GM23248 (cell line): ENCODE measurements at regions not wholly inside any gene's neighbourhood (a gene's known extent, or its start where the extent isn't known, plus 50 kb on each side); places are given as distances from the start of the nearest gene placed in this dataset.

Experiments
- DNase-seq: peaks from one replicate; pipeline ENCODE4 v3.0.0-alpha.2; 2015
- H2AFZ ChIP-seq: fragments of 200-600 bp; sonication (generic); 2 replicates; pipeline ENCODE4 v1.6.1; 2016; ENCODE audit warnings: antibody characterized with exemption
- H3F3A ChIP-seq: fragments of 200-600 bp; sonication (generic); 2 replicates; pipeline ENCODE4 v1.6.1; 2016; ENCODE audit warnings: mild to moderate bottlenecking, antibody characterized with exemption, mixed run types; ENCODE audit not compliant: insufficient read depth
- H3K27ac ChIP-seq: fragments of 200-600 bp; sonication (generic); 2 replicates; pipeline ENCODE4 v1.5.1; 2016; ENCODE audit warnings: mild to moderate bottlenecking
- H3K27me3 ChIP-seq: fragments of 200-600 bp; sonication (generic); replicated peaks from 2 replicates; pipeline ENCODE4 v1.6.1; 2016; ENCODE audit warnings: mild to moderate bottlenecking; ENCODE audit not compliant: insufficient read depth
- H3K36me3 ChIP-seq: fragments of 200-600 bp; sonication (generic); 2 replicates; pipeline ENCODE4 v1.6.1; 2016; ENCODE audit warnings: low read depth, mild to moderate bottlenecking
- H3K4me1 ChIP-seq: fragments of 200-600 bp; sonication (generic); 2 replicates; pipeline ENCODE4 v1.6.1; 2016; ENCODE audit warnings: mild to moderate bottlenecking; ENCODE audit not compliant: insufficient read depth
- H3K4me2 ChIP-seq: fragments of 200-600 bp; sonication (generic); one replicate; pipeline ENCODE4 v1.6.1; 2016; ENCODE audit warnings: mild to moderate bottlenecking; ENCODE audit not compliant: unreplicated experiment
- H3K4me3 ChIP-seq: fragments of 200-600 bp; sonication (generic); 2 replicates; pipeline ENCODE4 v1.5.1; 2016; ENCODE audit warnings: mild to moderate bottlenecking
- H3K79me2 ChIP-seq: fragments of 200-600 bp; sonication (generic); 2 replicates; pipeline ENCODE4 v1.6.1; 2016; ENCODE audit warnings: mild to moderate bottlenecking; ENCODE audit not compliant: insufficient read depth
- H3K9ac ChIP-seq: fragments of 200-600 bp; sonication (generic); 2 replicates; pipeline ENCODE4 v1.6.1; 2016; ENCODE audit warnings: mild to moderate bottlenecking
- H3K9me2 ChIP-seq: fragments of 200-600 bp; sonication (generic); 2 replicates; pipeline ENCODE4 v1.6.1; 2016; ENCODE audit warnings: mixed run types, mild to moderate bottlenecking, moderate library complexity; ENCODE audit not compliant: insufficient read depth
- H3K9me3 ChIP-seq: fragments of 200-600 bp; sonication (generic); one replicate; pipeline ENCODE4 v1.6.1; 2017; ENCODE audit warnings: low read depth
- H4K20me1 ChIP-seq: fragments of 200-600 bp; sonication (generic); 2 replicates; pipeline ENCODE4 v1.6.0; 2016; ENCODE audit not compliant: insufficient read depth
- EZH2 ChIP-seq: fragments of 200-600 bp; sonication (generic); IDR thresholded peaks from 2 replicates; pipeline ENCODE4 v1.6.1; 2018; ENCODE audit warnings: antibody characterized with exemption, mild to moderate bottlenecking; ENCODE audit not compliant: insufficient read depth, poor library complexity, severe bottlenecking
- EZH2phosphoT487 ChIP-seq: fragments of 200-600 bp; sonication (generic); IDR thresholded peaks from 2 replicates; pipeline ENCODE4 v1.6.1; 2018; ENCODE audit warnings: antibody characterized with exemption, moderate library complexity, mild to moderate bottlenecking, low read depth; ENCODE audit not compliant: insufficient read depth
- WGBS, 2 experiments: methylation state at CpG; one replicate each; pipeline ENCODE4 v1.1.6; 2015 to 2017; ENCODE audit warnings: low lambda C conversion rate in 2 of 2, low coverage in 1 of 2; ENCODE audit errors: missing lambda C conversion rate in 2 of 2; 5-methylcytosine and 5-hydroxymethylcytosine counted together
- in situ Hi-C: fragments of 300-500 bp; cut with MboI; formaldehyde crosslinking; loops from 2 replicates; pipeline ENCODE4 v1.15.0; 2020

DNA sequence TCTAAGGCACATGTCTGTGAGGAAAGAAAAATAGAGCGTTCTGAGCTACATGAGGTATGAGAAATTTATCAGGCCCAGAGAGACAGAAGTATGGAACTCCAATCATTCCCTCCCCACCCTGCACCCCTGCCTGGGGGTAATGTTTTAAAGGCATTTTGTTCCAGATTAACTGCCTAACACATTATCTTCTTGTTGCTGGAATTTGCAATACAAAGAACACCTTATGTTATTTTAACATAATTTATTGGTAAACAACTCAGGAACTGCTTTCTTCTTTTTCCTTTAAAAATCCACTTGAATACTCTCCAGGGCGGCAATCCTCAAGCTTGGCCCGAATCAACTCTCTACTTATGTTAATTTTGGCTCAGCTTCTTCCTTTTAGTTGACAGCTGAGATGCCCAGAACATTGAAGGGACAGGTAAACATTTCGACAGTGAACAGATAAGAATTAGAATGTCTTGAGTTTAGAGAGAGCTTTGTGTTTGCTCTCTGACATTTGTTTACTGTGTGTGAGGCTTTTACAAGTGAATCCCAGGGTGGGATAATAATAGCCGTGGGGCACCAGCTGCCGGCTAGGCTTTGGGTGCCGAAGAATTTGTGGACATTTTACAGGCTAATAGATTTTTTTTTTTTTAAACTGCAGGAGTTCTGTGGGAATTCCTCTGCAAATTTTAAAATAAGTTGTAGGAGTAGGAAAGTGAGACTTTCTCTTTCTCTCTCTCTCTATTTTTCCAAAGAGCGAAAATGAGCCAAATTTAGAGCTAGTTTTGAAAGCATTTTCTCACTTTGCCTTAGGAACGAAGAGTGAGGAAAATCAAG lies 96.4 kb upstream of the TAF11L2 start:
- 72 to 78% methylated on average over 9 of the region's 9 CpGs for WGBS, 2 experiments
- DNase-seq, result no peak
- no peak overlapping the region for H3K27ac ChIP-seq
- no peaks in the 10 kb centered on the region for H3K9me2 ChIP-seq
- in situ Hi-C loops, result no loop called here
- no peak for TF ChIP-seq EZH2phosphoT487
- no peak for TF ChIP-seq EZH2
- H3K79me2 ChIP-seq, result no peaks in the 10 kb centered on the region
- no peak overlapping the region for H3K4me2 ChIP-seq
- no peak overlapping the region for H3K9ac ChIP-seq
- H3K36me3 ChIP-seq, result no peaks in the 10 kb centered on the region
- H4K20me1 ChIP-seq, result no peaks in the 10 kb centered on the region
- no peaks in the 10 kb centered on the region for H3K9me3 ChIP-seq
- no peak overlapping the region for H3K4me3 ChIP-seq
- peaks cover 17% of the 10 kb centered on the region for H3K4me1 ChIP-seq
- H3F3A ChIP-seq, result peaks cover 19% of the 10 kb centered on the region
- H3K27me3 ChIP-seq, result peaks cover 16% of the 10 kb centered on the region; the same call in 1 of the 2 replicates
- H2AFZ ChIP-seq, result no peak overlapping the region

DNA sequence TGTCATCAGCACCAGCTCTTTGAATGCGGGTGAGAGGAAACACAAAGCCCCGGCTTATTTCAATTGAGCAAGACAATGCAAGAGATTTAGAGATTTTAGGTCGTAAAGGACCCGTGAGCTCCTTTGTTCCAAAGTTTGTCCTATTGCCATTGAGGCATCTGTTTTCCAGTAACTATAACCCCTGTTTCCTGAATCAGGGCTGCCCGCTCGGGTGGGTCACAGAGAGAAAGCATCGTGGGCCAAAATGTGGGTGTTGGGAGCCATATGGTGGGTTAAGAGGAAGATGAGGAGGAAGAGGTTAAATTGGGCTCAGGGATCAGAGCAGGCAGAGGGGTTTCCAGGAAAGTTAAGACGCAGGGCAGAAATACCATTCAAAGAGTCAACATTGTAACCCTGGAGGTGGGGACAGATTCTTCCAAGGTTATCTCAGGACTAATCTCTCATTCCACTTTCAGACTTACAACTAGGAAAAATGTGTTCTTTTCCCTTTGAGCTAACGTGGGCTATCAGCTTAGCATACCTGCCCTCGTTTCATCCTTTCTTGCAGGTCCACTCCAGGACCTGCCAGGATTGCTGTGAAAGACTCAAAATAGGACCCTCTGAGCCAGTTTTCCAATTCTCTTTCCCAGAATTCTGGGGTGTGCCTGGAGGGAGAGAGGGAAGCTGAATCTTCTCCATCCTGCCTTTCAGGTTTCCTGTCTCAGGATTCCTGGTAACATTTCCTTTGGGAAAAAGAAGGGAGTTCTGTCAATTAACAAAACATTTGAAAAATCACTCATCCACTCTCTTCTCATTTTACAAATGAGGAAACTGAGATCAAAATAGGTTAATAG lies 95.5 kb upstream of the TAF11L2 start:
- no peak for DNase-seq
- H3K9me3 ChIP-seq, result no peaks in the 10 kb centered on the region
- 64 to 69% methylated on average over 10 of the region's 10 CpGs for WGBS, 2 experiments
- H3K4me2 ChIP-seq, result no peak overlapping the region
- no peak overlapping the region for H3K4me3 ChIP-seq
- H3K36me3 ChIP-seq, result no peaks in the 10 kb centered on the region
- no peaks in the 10 kb centered on the region for H3K79me2 ChIP-seq
- no peak overlapping the region for H3K9ac ChIP-seq
- TF ChIP-seq EZH2phosphoT487, result no peak
- TF ChIP-seq EZH2, result no peak
- H3K27ac ChIP-seq, result no peak overlapping the region
- peaks cover 16% of the 10 kb centered on the region; the same call in 1 of the 2 replicates for H3K27me3 ChIP-seq
- peaks cover 19% of the 10 kb centered on the region for H3F3A ChIP-seq
- H4K20me1 ChIP-seq, result no peaks in the 10 kb centered on the region
- H3K9me2 ChIP-seq, result no peaks in the 10 kb centered on the region
- H2AFZ ChIP-seq, result no peak overlapping the region
- peaks cover 17% of the 10 kb centered on the region for H3K4me1 ChIP-seq
- in situ Hi-C loops, result no loop called here

DNA sequence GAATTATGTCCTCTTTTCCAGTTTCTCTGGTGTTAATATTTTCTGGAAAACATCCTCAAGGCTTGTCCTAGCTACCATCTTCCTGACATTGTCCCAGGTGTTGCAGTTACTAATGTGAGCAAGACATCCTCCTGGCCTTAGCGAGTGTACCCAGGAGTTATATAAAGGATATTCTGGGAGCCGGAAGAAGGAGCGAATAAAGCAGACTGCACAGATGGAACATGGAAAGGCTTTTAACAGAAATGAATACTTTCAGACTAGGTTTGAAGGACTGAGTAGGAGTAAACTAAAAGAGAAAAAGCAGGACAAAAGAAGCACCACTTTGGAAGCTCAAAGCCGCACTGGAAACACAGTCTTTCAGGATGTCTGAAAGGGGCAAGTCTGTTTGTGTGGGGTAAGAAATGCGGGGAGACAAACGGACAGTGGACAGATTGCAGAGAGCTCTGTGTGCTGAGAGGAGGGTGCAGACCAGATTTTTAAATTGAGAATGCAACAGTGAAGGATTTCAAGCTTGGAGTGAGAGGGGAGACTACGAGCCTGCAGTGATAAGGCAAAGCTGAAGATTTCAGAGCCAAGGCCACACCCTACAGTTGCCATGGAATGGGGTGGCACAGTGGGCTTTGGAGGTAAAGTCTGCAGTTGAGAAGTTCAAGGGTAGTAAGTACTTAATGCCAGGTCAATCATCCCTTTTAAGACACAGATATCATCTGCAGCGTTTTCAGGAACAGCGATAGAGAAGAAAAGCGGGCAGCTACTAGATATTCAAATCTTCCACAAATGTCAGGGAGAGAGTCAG lies 94.1 kb upstream of the TAF11L2 start:
- H3K9me2 ChIP-seq, result no peaks in the 10 kb centered on the region
- no peak overlapping the region for H2AFZ ChIP-seq
- TF ChIP-seq EZH2phosphoT487 (no peak), EZH2 (no peak)
- H3K9ac ChIP-seq, result no peak overlapping the region
- 71% methylated on average over 10 of the region's 10 CpGs for WGBS, 2 experiments
- no peaks in the 10 kb centered on the region for H3K9me3 ChIP-seq
- H3K79me2 ChIP-seq, result no peaks in the 10 kb centered on the region
- H3K4me1 ChIP-seq, result peaks cover 6% of the 10 kb centered on the region
- in situ Hi-C loops, result no loop called here
- no peak for DNase-seq
- H3K36me3 ChIP-seq, result no peaks in the 10 kb centered on the region
- no peaks in the 10 kb centered on the region for H4K20me1 ChIP-seq
- peaks cover 16% of the 10 kb centered on the region; the same call in 1 of the 2 replicates for H3K27me3 ChIP-seq
- H3K27ac ChIP-seq, result no peak overlapping the region
- H3K4me3 ChIP-seq, result no peak overlapping the region
- peaks cover 6% of the 10 kb centered on the region for H3F3A ChIP-seq
- no peak overlapping the region for H3K4me2 ChIP-seq

DNA sequence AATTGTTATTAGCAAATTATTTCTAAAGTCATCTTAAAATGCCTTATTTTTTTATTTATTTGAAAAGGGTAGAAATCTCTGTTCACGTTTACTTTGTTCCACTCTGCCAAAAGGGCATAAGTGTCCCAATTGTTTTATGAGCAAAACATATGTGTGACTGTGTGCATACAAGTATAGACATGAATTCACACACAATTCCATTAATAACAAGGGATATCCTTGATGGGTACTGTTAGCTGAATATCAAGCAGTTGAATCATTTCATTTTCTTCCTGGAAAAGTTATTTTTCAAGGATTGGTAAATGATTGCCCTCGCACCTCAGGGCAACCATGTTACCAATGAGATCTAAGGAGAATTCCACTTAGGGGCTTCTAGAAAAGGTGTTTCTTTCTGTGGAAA lies 92.1 kb upstream of the TAF11L2 start:
- no peak overlapping the region for H3K9ac ChIP-seq
- in situ Hi-C loops, result no loop called here
- H3K9me2 ChIP-seq, result no peaks in the 10 kb centered on the region
- no peak overlapping the region for H3K4me2 ChIP-seq
- H3K9me3 ChIP-seq, result no peaks in the 10 kb centered on the region
- no peaks in the 10 kb centered on the region for H3F3A ChIP-seq
- 71 to 72% methylated on average over 2 of the region's 2 CpGs for whole genome bisulfite sequencing, 2 experiments
- H3K36me3 ChIP-seq, result no peaks in the 10 kb centered on the region
- H3K79me2 ChIP-seq, result no peaks in the 10 kb centered on the region
- TF ChIP-seq EZH2phosphoT487 (no peak), EZH2 (no peak)
- H3K27me3 ChIP-seq, result peaks cover 16% of the 10 kb centered on the region; the same call in 1 of the 2 replicates
- 0 out of 2 replicates have a peak, but pooled peaks cover 3% of the 10 kb centered on the region for H3K4me1 ChIP-seq
- H4K20me1 ChIP-seq, result no peaks in the 10 kb centered on the region
- H3K27ac ChIP-seq, result no peak overlapping the region
- H3K4me3 ChIP-seq, result no peak overlapping the region
- no peak for DNase-seq
- H2AFZ ChIP-seq, result no peak overlapping the region
